Activated T-helper 2 cell treated with anti-CD3 and anti-CD28 coated beads, Interferon-gamma antibody, Interleukin-2, Interleukin-4, amounts not matched to agents 10 μg/mL and 5 μg/mL and 100 μg/mL, durations not matched to agents 14 hours and 24 hours and 36 hours (primary cell): ENCODE measurements at regions not wholly inside any gene's neighbourhood (a gene's known extent, or its start where the extent isn't known, plus 50 kb on each side); places are given as distances from the start of the nearest gene placed in this dataset.
"Not testable (repeated sequence)": the region's sequence is repeated elsewhere in the genome, so short reads cannot be mapped to it uniquely, and the experiment has no call there.

Source experiments
- DNase-seq: peaks from one replicate; pipeline ENCODE4 v3.0.0; 2021; ENCODE audit warnings: low spot score
- H3K27ac Mint-ChIP-seq: one replicate; pipeline ENCODE4 v1.8.0; 2021; ENCODE audit warnings: mixed read lengths
- H3K27me3 Mint-ChIP-seq: one replicate; pipeline ENCODE4 v1.8.0; 2021; ENCODE audit warnings: low read depth, mixed read lengths
- H3K36me3 Mint-ChIP-seq: one replicate; pipeline ENCODE4 v1.8.0; 2021; ENCODE audit warnings: low read depth, mixed read lengths
- H3K4me1 Mint-ChIP-seq: one replicate; pipeline ENCODE4 v1.8.0; 2021; ENCODE audit warnings: low read depth, mixed read lengths
- H3K4me3 Mint-ChIP-seq: one replicate; pipeline ENCODE4 v1.8.0; 2021; ENCODE audit warnings: low read depth, mild to moderate bottlenecking, moderate library complexity, mixed read lengths
- H3K9me3 Mint-ChIP-seq: one replicate; pipeline ENCODE4 v1.8.0; 2021; ENCODE audit warnings: mixed read lengths
- intact Hi-C: fragments of 100-400 bp; cut with micrococcal nuclease; formaldehyde crosslinking; loops from one replicate; pipeline ENCODE4 v1.15.1; 2023

DNA sequence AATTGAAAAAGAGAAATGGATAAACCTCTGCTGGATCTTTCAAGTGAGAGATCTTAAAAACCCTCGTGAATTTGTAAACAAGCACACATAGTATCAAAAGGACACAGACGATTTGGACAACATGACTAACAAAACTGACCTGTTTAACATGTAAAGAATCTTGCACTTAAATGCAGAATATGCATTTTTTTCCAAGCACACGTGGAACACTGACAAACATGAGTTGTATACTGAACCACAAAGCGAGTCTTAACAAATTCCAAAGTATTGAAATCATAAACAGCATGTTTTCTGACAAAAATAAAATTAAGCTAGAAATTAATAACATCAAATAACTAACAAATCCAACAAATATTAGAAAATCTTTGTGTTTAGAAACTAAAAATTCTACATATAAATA lies 65.0 kb upstream of the ZNF746 start:
- Mint-ChIP-seq H3K9me3 (no peaks in the 10 kb centered on the region), H3K27me3 (no peaks in the 10 kb centered on the region), H3K36me3 (peaks cover 62% of the 10 kb centered on the region), H3K4me1 (peaks cover 5% of the 10 kb centered on the region), H3K4me3 (no peak overlapping the region), H3K27ac (no peak overlapping the region)
- DNase-seq, result no peak
- intact Hi-C loops, result no loop called here

DNA sequence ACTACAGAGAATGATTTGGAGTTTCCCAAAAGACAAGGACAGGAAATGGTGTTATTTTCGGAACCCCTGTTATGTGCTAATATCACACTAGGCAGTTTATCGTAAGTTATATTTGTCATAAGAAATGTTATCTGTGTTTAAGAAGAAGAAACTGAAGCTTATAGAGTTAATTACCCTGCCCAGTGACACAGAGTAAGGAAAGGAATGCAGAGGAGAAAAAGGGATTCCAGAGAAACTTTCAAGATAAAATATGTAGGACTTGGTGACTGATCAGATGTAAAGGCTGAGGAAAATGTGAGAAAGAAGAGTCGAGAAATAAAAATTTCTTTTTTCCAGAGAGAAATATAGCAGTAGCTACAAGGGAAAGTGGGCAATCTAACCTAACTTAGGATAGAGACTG lies 63.5 kb upstream of the ZNF746 start:
- H3K4me1 Mint-ChIP-seq, result peaks cover 5% of the 10 kb centered on the region
- intact Hi-C loops, result no loop called here
- no peak overlapping the region for H3K27ac Mint-ChIP-seq
- H3K36me3 Mint-ChIP-seq, result peaks cover 63% of the 10 kb centered on the region
- H3K9me3 Mint-ChIP-seq, result no peaks in the 10 kb centered on the region
- no peak for DNase-seq
- no peaks in the 10 kb centered on the region for H3K27me3 Mint-ChIP-seq
- H3K4me3 Mint-ChIP-seq, result no peak overlapping the region

GRCh38 chr7:149559711-149560110 lies 62.1 kb upstream of the ZNF746 start:
- peaks cover 59% of the 10 kb centered on the region for H3K36me3 Mint-ChIP-seq
- peaks cover 5% of the 10 kb centered on the region for H3K4me1 Mint-ChIP-seq
- H3K27me3 Mint-ChIP-seq, result no peaks in the 10 kb centered on the region
- intact Hi-C loops, result no loop called here
- no peak for DNase-seq
- H3K9me3 Mint-ChIP-seq, result no peaks in the 10 kb centered on the region
- no peak overlapping the region for H3K4me3 Mint-ChIP-seq
- peak overlapping the region; percentile 3 for H3K27ac Mint-ChIP-seq

- DNase-seq, result no peak
- Mint-ChIP-seq H3K27ac (no peak overlapping the region), H3K36me3 (peaks cover 59% of the 10 kb centered on the region), H3K9me3 (no peaks in the 10 kb centered on the region), H3K27me3 (no peaks in the 10 kb centered on the region), H3K4me3 (no peak overlapping the region), H3K4me1 (peaks cover 2% of the 10 kb centered on the region)
- intact Hi-C loops, result no loop called here
These were observed 60.7 kb upstream of the ZNF746 start for GRCh38 chr7:149558149-149558861.

- H3K27me3 Mint-ChIP-seq, H3K9me3 Mint-ChIP-seq, H3K4me3 Mint-ChIP-seq, H3K27ac Mint-ChIP-seq, intact Hi-C loops, DNase-seq, H3K4me1 Mint-ChIP-seq: not testable (repeated sequence)
- peaks cover 73% of the 10 kb centered on the region for H3K36me3 Mint-ChIP-seq
These were observed 58.9 kb upstream of the ZNF746 start for GRCh38 chr7:149556525-149556924.

DNA sequence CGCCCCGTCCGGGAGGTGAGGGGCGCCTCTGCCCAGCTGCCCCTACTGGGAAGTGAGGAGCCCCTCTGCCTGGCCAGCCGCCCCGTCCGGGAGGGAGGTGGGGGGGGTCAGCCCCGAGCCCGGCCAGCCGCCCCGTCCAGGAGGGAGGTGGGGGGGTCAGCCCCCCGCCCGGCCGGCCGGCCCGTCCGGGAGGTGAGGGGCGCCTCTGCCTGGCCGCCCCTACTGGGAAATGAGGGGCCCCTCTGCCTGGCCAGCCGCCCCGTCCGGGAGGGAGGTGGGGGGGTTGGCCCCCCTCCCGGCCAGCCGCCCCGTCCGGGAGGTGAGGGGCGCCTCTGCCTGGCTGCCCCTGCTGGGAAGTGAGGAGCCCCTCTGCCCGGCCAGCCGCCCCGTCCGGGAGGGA lies 57.2 kb upstream of the ZNF746 start:
- not testable (repeated sequence) for H3K4me3 Mint-ChIP-seq
- peaks cover 76% of the 10 kb centered on the region for H3K36me3 Mint-ChIP-seq

GRCh38 chr7:149553991-149554390 lies 56.4 kb upstream of the ZNF746 start:
- H3K36me3 Mint-ChIP-seq, result peaks cover 80% of the 10 kb centered on the region
- intact Hi-C loops, result not testable (repeated sequence)

More for the DNA sequence above, 57.2 kb upstream of the ZNF746 start:
- H3K9me3 Mint-ChIP-seq, H3K4me1 Mint-ChIP-seq, H3K27ac Mint-ChIP-seq, intact Hi-C loops, DNase-seq, H3K27me3 Mint-ChIP-seq: not testable (repeated sequence)

GRCh38 chr7:149552799-149553198 lies 55.2 kb upstream of the ZNF746 start:
- H3K27ac Mint-ChIP-seq, result no peak overlapping the region
- H3K27me3 Mint-ChIP-seq, result no peaks in the 10 kb centered on the region
- no peaks in the 10 kb centered on the region for H3K9me3 Mint-ChIP-seq
- peaks cover 84% of the 10 kb centered on the region for H3K36me3 Mint-ChIP-seq
- no peaks in the 10 kb centered on the region for H3K4me1 Mint-ChIP-seq
- DNase-seq, result no peak
- intact Hi-C loops, result no loop called here
- H3K4me3 Mint-ChIP-seq, result no peak overlapping the region

More at GRCh38 chr7:149553991-149554390, 56.4 kb upstream of the ZNF746 start:
- not testable (repeated sequence) for H3K4me1 Mint-ChIP-seq, H3K27ac Mint-ChIP-seq, H3K9me3 Mint-ChIP-seq, DNase-seq, H3K27me3 Mint-ChIP-seq, H3K4me3 Mint-ChIP-seq
